B cell (primary cell): ENCODE measurements at regions not wholly inside any gene's neighbourhood (a gene's known extent, or its start where the extent isn't known, plus 50 kb on each side); places are given as distances from the start of the nearest gene placed in this dataset.

Experiments
- ATAC-seq: fragments of 200-7000 bp; cut with Tn5 transposase; one replicate; pipeline ENCODE4 v1.10.0; 2021; ENCODE audit warnings: low read depth, mild to moderate bottlenecking, moderate number of reproducible peaks, moderate library complexity
- CTCF ChIA-PET: fragments of 350-600 bp; sonication (Branson Sonifier 250); formaldehyde crosslinking; loops from one replicate; lab custom pipeline; 2021; ENCODE audit warnings: antibody characterized with exemption, inconsistent platforms; lab: Charles Lee
- POLR2A ChIA-PET: fragments of 350-600 bp; sonication (Branson Sonifier 250); formaldehyde crosslinking; loops from one replicate; lab custom pipeline; 2021; ENCODE audit warnings: antibody characterized with exemption; lab: Charles Lee
- DNase-seq: peaks from one replicate; pipeline ENCODE4 v3.0.0; 2013
- H2AFZ ChIP-seq: 2 replicates; pipeline ENCODE4 v1.6.1; 2012; ENCODE audit warnings: mild to moderate bottlenecking, low read depth, low read length; ENCODE audit not compliant: insufficient read depth, poor library complexity, severe bottlenecking
- H3K27ac ChIP-seq, 2 donors: 1 replicate in 1 of 2; 2 replicates in 1 of 2; pipeline ENCODE4 v1.5.1; 2012 to 2013; ENCODE audit warnings: low read length in 2 of 2, mild to moderate bottlenecking in 2 of 2, moderate library complexity in 1 of 2
- H3K27me3 ChIP-seq, 4 experiments: fragments of 200-600 bp in 1 of 4; sonication (generic) in 1 of 4; replicated peaks in 1 of 4; 1 replicate in 2 of 4; 2 replicates in 2 of 4; pipeline versions ENCODE4 v1.6.1 to v1.7.0; 2013 to 2016; ENCODE audit warnings: low read length in 3 of 4, mild to moderate bottlenecking in 2 of 4, mixed read lengths in 1 of 4, moderate library complexity in 1 of 4; ENCODE audit not compliant: insufficient read depth in 4 of 4, control insufficient read depth in 3 of 4; ENCODE audit errors: control extremely low read depth in 1 of 4
- H3K36me3 ChIP-seq, 2 experiments: replicated peaks in 1 of 2; 1 replicate in 1 of 2; 2 replicates in 1 of 2; pipeline versions ENCODE4 v1.6.1 to v1.7.1; 2013; ENCODE audit warnings: low read length in 1 of 2; ENCODE audit not compliant: insufficient read depth in 2 of 2, control insufficient read depth in 1 of 2; ENCODE audit errors: control extremely low read depth in 1 of 2, extremely low read depth in 1 of 2
- H3K4me1 ChIP-seq, 2 donors: fragments of 200-600 bp in 1 of 2; sonication (generic) in 1 of 2; 1 replicate in 1 of 2; 2 replicates in 1 of 2; pipeline versions ENCODE4 v1.5.1 to v1.6.1; 2013 to 2017; ENCODE audit warnings: low read length in 2 of 2; ENCODE audit not compliant: control insufficient read depth in 2 of 2, insufficient read depth in 2 of 2
- H3K4me2 ChIP-seq: replicated peaks from 2 replicates; pipeline ENCODE3; 2012; ENCODE audit warnings: mild to moderate bottlenecking, low read depth, low read length; ENCODE audit not compliant: poor library complexity, severe bottlenecking
- H3K4me3 ChIP-seq, 5 experiments: fragments of 200-600 bp in 1 of 5; sonication (generic) in 1 of 5; 1 replicate in 3 of 5; 2 replicates in 2 of 5; pipeline versions ENCODE4 v1.5.1 to v1.7.0; 2011 to 2016; ENCODE audit warnings: low read length in 4 of 5, mild to moderate bottlenecking in 4 of 5, low read depth in 2 of 5, control low read depth in 1 of 5, moderate library complexity in 1 of 5; ENCODE audit not compliant: insufficient read depth in 1 of 5; ENCODE audit errors: control extremely low read depth in 1 of 5, extremely low read depth in 1 of 5
- H3K79me2 ChIP-seq: fragments of 200-600 bp; sonication (generic); one replicate; pipeline ENCODE4 v1.6.0; 2016; ENCODE audit warnings: low read length; ENCODE audit not compliant: control insufficient read depth, insufficient read depth
- H3K9ac ChIP-seq: fragments of 200-600 bp; sonication (generic); 2 replicates; pipeline ENCODE4 v1.6.1; 2017; ENCODE audit warnings: mild to moderate bottlenecking, low read length, moderate library complexity
- H3K9me3 ChIP-seq, 3 donors: one replicate each; pipeline versions ENCODE4 v1.6.1 to v1.7.1; 2013; ENCODE audit warnings: low read length in 2 of 3; ENCODE audit not compliant: control insufficient read depth in 2 of 3, insufficient read depth in 1 of 3; ENCODE audit errors: control extremely low read depth in 1 of 3
- H4K20me1 ChIP-seq: 2 replicates; pipeline ENCODE4 v1.6.0; 2012; ENCODE audit warnings: mild to moderate bottlenecking, low read length; ENCODE audit not compliant: insufficient read depth, control insufficient read depth, poor library complexity, severe bottlenecking
- H3K27ac Mint-ChIP-seq: one replicate; pipeline ENCODE4 v1.8.0; 2021; ENCODE audit warnings: mixed read lengths
- H3K27me3 Mint-ChIP-seq: one replicate; pipeline ENCODE4 v1.8.0; 2021; ENCODE audit warnings: mixed read lengths
- H3K4me1 Mint-ChIP-seq: one replicate; pipeline ENCODE4 v1.8.0; 2021; ENCODE audit warnings: mixed read lengths
- H3K4me3 Mint-ChIP-seq: one replicate; pipeline ENCODE4 v1.8.0; 2021; ENCODE audit warnings: mixed read lengths
- H3K9me3 Mint-ChIP-seq: one replicate; pipeline ENCODE4 v1.8.0; 2022; ENCODE audit warnings: mixed read lengths; ENCODE audit not compliant: insufficient read depth
- EZH2 ChIP-seq: IDR thresholded peaks from 2 replicates; pipeline ENCODE4 v1.6.1; 2012; ENCODE audit warnings: borderline replicate concordance, low read depth, mild to moderate bottlenecking, moderate library complexity, low read length; ENCODE audit not compliant: insufficient read depth, poor library complexity, severe bottlenecking
- WGBS: methylation state at CpG from one replicate; pipeline ENCODE4 v1.1.5; 2013; ENCODE audit warnings: missing lambda C conversion rate; ENCODE audit not compliant: insufficient coverage; 5-methylcytosine and 5-hydroxymethylcytosine counted together
- intact Hi-C: fragments of 100-400 bp; cut with micrococcal nuclease; formaldehyde crosslinking; loops from one replicate; pipeline ENCODE4 v1.10.0; 2022
- TF ChIP-seq, protein P1 (sequence below): fragments of 200-600 bp; IDR thresholded peaks from one replicate; pipeline ENCODE4 v1.8.0; 2022; ENCODE audit warnings: antibody characterized with exemption, mild to moderate bottlenecking

DNA sequence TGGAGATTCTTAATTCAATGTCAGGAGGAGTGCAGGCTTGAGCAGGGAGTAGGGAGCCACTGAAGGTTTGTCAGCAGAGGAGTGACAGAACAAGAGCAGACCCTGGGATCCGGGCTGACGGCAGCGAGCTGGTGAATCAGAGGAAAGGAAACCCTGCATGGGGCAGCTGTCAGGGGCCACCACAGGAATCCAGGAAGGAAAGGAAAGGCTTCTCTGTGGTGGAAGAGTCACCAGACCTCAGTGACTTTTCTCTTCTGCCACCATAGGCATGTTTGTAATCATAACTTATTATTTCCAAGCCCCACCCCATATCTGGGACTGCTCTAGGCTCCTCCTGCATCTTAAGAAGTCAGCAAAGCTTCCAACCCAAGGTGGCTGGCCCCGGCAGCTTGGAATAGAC is 150.9 kb downstream of the BCOR start:
- H3K4me3 Mint-ChIP-seq = no peak overlapping the region
- Histone ChIP-seq H3K9me3 (peaks cover 0 to 15% (median 0%) of the 10 kb centered on the region in 3 donors), H3K36me3 (no peaks in the 10 kb centered on the region), H4K20me1 (no peaks in the 10 kb centered on the region), H3K27me3 (no peaks in the 10 kb centered on the region), H3K4me3 (no peak overlapping the region), H3K4me1 (peaks cover 0 to 3% of the 10 kb centered on the region in 2 donors), H3K4me2 (no peak overlapping the region), H3K27ac (no peak overlapping the region), H3K9ac (no peak overlapping the region), H3K79me2 (no peaks in the 10 kb centered on the region), H2AFZ (no peak overlapping the region)
- peaks cover 7% of the 10 kb centered on the region for H3K4me1 Mint-ChIP-seq
- no peaks in the 10 kb centered on the region for H3K9me3 Mint-ChIP-seq
- no peaks in the 10 kb centered on the region for H3K27me3 Mint-ChIP-seq
- H3K27ac Mint-ChIP-seq = no peak overlapping the region
- intact Hi-C loops = no loop called here
- ChIA-PET CTCF (no interaction called here), POLR2A (no interaction called here)
- ATAC-seq (no peak), DNase-seq (no peak)
- WGBS = 100% methylated on average over 1 of the region's 4 CpGs
- TF ChIP-seq EZH2 = no peak
- TF ChIP-seq, protein P1, sequence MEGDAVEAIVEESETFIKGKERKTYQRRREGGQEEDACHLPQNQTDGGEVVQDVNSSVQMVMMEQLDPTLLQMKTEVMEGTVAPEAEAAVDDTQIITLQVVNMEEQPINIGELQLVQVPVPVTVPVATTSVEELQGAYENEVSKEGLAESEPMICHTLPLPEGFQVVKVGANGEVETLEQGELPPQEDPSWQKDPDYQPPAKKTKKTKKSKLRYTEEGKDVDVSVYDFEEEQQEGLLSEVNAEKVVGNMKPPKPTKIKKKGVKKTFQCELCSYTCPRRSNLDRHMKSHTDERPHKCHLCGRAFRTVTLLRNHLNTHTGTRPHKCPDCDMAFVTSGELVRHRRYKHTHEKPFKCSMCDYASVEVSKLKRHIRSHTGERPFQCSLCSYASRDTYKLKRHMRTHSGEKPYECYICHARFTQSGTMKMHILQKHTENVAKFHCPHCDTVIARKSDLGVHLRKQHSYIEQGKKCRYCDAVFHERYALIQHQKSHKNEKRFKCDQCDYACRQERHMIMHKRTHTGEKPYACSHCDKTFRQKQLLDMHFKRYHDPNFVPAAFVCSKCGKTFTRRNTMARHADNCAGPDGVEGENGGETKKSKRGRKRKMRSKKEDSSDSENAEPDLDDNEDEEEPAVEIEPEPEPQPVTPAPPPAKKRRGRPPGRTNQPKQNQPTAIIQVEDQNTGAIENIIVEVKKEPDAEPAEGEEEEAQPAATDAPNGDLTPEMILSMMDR = no peak

DNA sequence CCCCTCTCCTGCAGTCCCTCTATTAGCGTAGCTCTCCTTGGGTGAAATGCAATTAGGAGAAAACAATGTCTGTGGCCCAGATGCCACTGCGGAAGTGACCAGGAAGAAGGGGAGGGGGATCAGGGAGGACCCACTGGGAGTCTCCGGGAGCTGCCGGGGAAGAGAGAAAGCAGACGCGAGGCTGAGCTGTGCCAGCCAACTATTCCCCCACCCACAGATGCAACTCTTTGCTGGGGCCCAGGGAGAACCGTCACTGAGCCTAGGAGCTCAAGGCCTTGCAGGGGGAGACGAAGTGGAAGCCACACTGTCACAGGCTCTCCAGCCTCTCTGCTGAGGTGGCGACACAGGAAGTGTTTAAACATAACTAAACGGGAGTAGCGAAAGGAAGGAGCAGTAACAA is 149.2 kb downstream of the BCOR start:
- WGBS = 79% methylated on average over 6 of the region's 11 CpGs
- ChIA-PET CTCF (no interaction called here), POLR2A (no interaction called here)
- H3K9ac ChIP-seq = no peak overlapping the region
- Mint-ChIP-seq H3K4me1 (peaks cover 7% of the 10 kb centered on the region), H3K4me3 (no peak overlapping the region), H3K27ac (no peak overlapping the region), H3K27me3 (no peaks in the 10 kb centered on the region), H3K9me3 (no peaks in the 10 kb centered on the region)
- no peaks in the 10 kb centered on the region for H3K36me3 ChIP-seq
- peaks cover 0 to 10% (median 0%) of the 10 kb centered on the region in 3 donors for H3K9me3 ChIP-seq
- peaks cover 0 to 3% of the 10 kb centered on the region in 2 donors for H3K4me1 ChIP-seq
- ATAC-seq (no peak), DNase-seq (no peak)
- no peak overlapping the region for H2AFZ ChIP-seq
- H4K20me1 ChIP-seq = no peaks in the 10 kb centered on the region
- no peaks in the 10 kb centered on the region for H3K27me3 ChIP-seq
- H3K27ac ChIP-seq = no peak overlapping the region
- no peak overlapping the region for H3K4me3 ChIP-seq
- H3K4me2 ChIP-seq = no peak overlapping the region
- TF ChIP-seq, protein P1 = no peak
- no peak for TF ChIP-seq EZH2
- no peaks in the 10 kb centered on the region for H3K79me2 ChIP-seq
- intact Hi-C loops = no loop called here
